ENCODE measurements at regions not wholly inside any gene's neighbourhood (a gene's known extent, or its start where the extent isn't known, plus 50 kb on each side); places are given as distances from the start of the nearest gene placed in this dataset.

- no peak for DNase-seq
- H2BK20ac ChIP-seq (ENCODE audit: low read depth, low read length, poor library complexity, severe bottlenecking) = no peak overlapping the region
- no peak overlapping the region for H4K5ac ChIP-seq (ENCODE audit: insufficient read length, low read depth, low read length)
- H2AFZ ChIP-seq (ENCODE audit: low read length) = no peak overlapping the region
- H3K27ac Mint-ChIP-seq = no peak overlapping the region
- no peak overlapping the region for H4K91ac ChIP-seq (ENCODE audit: insufficient read length, low read depth, low read length)
- H2BK5ac ChIP-seq (ENCODE audit: insufficient read length, low read length) = no peak overlapping the region
- no peak overlapping the region for H3T11ph ChIP-seq (ENCODE audit: low read length)
- peaks cover 0 to 2% of the 10 kb centered on the region in 2 experiments; a peak in 1 of 4 replicates for H3K4me1 Mint-ChIP-seq
- H3K36me3 Mint-ChIP-seq (ENCODE audit: insufficient read depth in 1 of 3, low read depth in 3 of 3) = no peaks in the 10 kb centered on the region
- no peak for TF ChIP-seq CTCF (conservative IDR thresholded peaks at IDR 0.05)
- H3K4ac ChIP-seq (ENCODE audit: low read depth, low read length) = no peak overlapping the region
- H3K27me3 ChIP-seq (ENCODE audit: insufficient read depth, low read length) = no peaks in the 10 kb centered on the region
- H3K14ac ChIP-seq (ENCODE audit: insufficient read depth, low read length) = no peak overlapping the region
- no peaks in the 10 kb centered on the region for H3K23me2 ChIP-seq (ENCODE audit: insufficient read length, low read depth, low read length, poor library complexity, severe bottlenecking)
- no peaks in the 10 kb centered on the region for H4K20me1 ChIP-seq (ENCODE audit: control insufficient read depth, insufficient read depth, insufficient read length)
- H2BK15ac ChIP-seq (ENCODE audit: low read depth, low read length) = no peak overlapping the region
- no peak overlapping the region for H3K27ac ChIP-seq (ENCODE audit: insufficient read length, low read depth, low read length)
- no CpG with 5 or more reads among the region's 3 CpGs for WGBS (ENCODE audit: extremely low coverage, insufficient read length, low lambda C conversion rate)
- H3K18ac ChIP-seq (ENCODE audit: insufficient read length, low read depth, low read length) = no peak overlapping the region
- H3K4me3 Mint-ChIP-seq = no peak overlapping the region
- no peaks in the 10 kb centered on the region for H3K79me1 ChIP-seq (ENCODE audit: insufficient read depth, low read depth, low read length, poor library complexity, severe bottlenecking)
- no peak overlapping the region for H3K23ac ChIP-seq (ENCODE audit: insufficient read length, low read depth, low read length)
- no peaks in the 10 kb centered on the region for H3K9me3 Mint-ChIP-seq
- no peak overlapping the region for H2BK120ac ChIP-seq (ENCODE audit: low read depth, low read length, poor library complexity, severe bottlenecking)
- no peak overlapping the region for H3K4me2 ChIP-seq (ENCODE audit: insufficient read depth, insufficient read length, low read length)
- no peak overlapping the region for H2AK5ac ChIP-seq (ENCODE audit: insufficient read length, low read length)
- no peak overlapping the region for H3K9ac ChIP-seq (ENCODE audit: extremely low read depth, insufficient read length, low read length)
- no peaks in the 10 kb centered on the region for H3K9me3 ChIP-seq (ENCODE audit: control insufficient read depth, low read depth, low read length)
- no peaks in the 10 kb centered on the region for H3K79me2 ChIP-seq (ENCODE audit: insufficient read depth, low read length)
- peaks cover 4% of the 10 kb centered on the region for H3K4me1 ChIP-seq (ENCODE audit: insufficient read depth, low read length)
- no peak overlapping the region for H2BK12ac ChIP-seq (ENCODE audit: insufficient read length, low read depth, low read length)
- no peak overlapping the region for H4K8ac ChIP-seq (replicated peaks; ENCODE audit: insufficient read length, low read depth, low read length)
- H3K56ac ChIP-seq (ENCODE audit: insufficient read length, low read depth, low read length) = no peak overlapping the region
- H3K27me3 Mint-ChIP-seq (ENCODE audit: low read depth) = no peaks in the 10 kb centered on the region
Observed at GRCh38 chr13:70895599-70895998, 787.3 kb upstream of the KLHL1 start.
